NCI-H82 (cell line): ENCODE measurements at regions not wholly inside any gene's neighbourhood (a gene's known extent, or its start where the extent isn't known, plus 50 kb on each side); places are given as distances from the start of the nearest gene placed in this dataset.

Experiments used
- DNase-seq: peaks from one replicate; lab custom pipeline; 2025; lab: John Stamatoyannopoulos, UW

DNA sequence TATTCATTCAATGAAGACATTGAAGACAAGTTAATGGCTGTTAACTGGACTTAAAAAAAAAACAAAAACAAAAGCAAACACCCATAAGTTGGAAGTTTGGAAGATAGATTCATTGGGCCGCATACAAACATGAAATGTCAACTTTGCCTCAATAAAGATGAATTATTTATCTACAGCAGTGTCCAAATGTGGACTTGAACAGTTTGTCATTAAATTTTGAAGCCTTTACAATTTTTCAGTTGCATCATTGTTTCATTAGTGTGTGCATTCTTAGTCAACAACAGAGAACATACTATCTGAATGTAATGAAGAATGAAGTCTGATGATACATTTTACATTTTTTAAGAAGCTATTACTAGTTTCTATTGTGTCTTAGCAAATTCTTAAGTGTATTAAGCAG is 152.1 kb downstream of the SLIT2 start:
- no peak for DNase-seq

DNA sequence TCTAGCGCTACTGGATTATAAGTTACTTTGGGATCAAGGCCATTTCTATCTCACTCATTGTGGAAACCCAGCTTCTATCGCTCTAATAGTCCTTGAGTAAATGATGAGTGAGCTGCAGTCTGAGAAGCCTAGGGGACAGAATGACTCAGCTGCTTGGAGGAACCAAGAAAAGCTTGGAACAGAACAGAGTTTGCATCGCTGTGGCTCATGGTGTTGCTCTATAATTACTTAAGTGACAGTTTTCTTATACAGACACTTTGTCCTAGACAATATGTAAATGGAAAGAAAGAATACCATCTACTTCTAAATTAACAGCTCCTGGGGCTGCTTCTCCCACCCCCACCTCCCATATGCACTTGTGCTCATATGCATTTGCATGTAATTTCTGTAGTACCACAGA is 156.9 kb downstream of the SLIT2 start:
- DNase-seq = no peak

DNA sequence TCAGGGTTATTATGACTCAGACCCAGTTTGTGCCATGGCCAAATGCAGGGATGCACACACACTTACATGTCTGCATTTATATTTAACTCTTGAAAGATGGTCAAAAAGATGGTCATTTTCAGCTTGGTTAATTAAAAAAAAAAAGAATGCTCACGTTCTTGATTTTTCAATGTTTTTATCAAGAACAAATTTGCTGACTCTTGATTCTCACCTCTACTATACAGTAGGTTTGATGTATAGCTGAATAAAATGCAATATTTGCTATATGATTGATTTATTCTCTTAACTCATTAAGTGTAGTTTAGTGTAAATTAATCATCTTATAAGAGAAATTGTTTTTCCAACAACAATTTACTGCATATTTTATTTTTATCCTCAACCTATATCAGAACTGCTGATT is 160.4 kb downstream of the SLIT2 start:
- no peak for DNase-seq

DNA sequence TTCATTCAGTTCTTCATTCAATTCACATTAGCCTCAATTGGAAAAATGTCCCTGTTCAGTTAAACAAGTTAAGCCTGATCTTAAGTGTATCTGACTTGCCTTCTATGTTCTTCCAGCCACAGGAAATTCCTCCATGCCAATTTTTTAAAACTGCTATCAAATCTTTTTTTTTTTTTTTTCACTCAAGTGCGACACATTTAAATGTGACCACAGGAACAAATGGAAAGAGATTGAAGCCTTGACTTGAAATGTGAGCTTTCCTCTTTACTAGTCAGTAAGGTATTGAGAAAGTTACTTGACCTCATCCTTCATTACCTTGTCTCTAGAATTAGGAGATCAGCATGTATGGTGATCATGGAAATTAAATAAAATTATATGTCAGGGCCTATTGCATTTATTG is 165.1 kb downstream of the SLIT2 start:
- no peak for DNase-seq

DNA sequence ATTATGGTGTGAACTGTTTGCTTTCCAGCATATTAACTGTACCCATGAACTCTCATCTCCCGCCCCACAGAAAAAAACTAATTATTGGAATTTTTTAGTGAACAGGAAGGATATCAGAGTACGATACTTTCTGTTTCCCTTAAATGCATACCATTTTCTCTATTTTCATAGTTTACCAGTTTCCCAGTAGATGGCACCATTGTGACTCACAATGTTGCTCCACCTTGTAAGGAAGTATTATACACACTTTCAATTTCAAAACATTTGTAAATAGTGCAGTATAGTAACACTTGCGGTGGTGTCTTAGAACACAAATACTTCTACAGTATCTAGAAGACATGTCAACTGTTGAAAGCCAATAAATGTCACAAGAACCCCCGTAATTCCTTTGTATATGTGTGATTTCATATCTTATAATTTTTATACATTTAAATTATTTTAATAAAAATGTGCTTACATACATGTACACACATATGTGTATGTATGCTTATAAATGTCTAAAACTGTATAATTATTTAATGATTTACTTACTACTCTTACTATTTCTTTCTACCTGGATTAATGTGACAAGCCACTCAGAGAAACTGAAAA is 167.3 kb downstream of the SLIT2 start:
- peak; percentile 52 for DNase-seq

DNA sequence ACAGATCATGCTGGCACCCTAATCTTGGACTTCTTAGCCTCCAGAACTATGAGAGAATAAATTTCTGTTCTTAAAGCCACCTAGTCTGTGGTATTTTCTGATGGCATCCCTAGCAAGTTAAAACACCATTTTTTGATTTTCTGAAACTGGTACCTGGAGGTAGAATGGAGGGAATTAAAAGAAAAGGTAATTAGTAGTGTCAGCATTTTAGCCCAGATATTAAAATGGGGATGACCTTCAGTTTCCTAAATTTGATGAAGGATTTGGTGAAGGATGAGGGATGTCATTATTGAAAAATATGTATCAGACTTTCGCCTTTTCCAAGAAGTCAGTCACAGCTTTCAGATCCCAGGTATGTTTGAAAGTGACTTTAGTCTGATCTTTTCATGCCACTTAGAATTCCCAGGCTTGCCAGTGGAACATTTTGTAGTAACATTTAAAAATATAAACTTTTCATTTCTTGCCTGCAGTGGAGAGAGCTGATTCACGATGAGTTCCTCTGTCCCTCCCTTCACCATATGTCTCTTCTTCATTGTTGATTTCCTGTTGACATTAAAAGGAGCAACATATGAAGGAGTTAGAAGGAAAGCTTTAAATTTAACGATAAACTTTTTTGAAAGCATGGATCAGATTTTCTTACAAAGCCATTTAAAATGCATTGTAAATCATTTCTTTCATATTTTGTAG is 169.4 kb downstream of the SLIT2 start:
- no peak for DNase-seq

DNA sequence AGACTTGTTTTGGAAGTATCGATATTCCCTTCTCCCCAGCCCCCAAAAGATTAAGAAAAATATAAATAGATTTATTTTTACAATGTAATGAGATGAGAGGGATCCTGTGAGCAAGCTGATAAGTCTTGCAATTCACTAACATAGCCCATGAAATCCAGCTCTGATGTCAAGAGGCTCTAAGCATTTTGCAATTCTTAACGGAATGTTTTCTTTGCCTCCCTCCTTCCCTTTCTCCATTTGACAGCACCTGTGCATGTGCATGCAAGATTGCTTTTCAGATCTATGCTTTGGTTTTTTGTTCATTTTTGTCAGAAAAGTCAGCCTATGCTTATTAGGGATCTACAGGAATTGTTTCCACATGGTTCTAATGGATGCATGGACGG is 169.9 kb downstream of the SLIT2 start:
- DNase-seq = no peak

DNA sequence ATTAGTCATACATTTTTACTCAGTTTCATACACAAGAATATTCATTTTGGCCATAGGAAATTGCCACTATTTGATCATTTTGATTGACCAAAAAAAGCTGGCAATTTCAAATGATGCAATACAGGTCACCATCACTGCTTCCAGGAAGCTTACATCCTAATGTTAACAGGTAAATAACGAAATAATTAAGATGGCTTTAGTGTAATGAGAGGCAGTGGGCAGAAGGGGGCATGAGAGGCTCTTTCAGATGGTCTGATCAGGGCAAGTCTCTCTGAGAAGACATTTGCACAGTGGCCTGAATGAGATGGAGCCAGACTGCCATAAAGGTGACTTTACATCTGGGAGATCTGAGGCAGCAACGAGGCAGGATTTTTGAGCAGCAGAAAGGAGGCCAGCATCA is 170.7 kb downstream of the SLIT2 start:
- DNase-seq = peak; percentile 84

DNA sequence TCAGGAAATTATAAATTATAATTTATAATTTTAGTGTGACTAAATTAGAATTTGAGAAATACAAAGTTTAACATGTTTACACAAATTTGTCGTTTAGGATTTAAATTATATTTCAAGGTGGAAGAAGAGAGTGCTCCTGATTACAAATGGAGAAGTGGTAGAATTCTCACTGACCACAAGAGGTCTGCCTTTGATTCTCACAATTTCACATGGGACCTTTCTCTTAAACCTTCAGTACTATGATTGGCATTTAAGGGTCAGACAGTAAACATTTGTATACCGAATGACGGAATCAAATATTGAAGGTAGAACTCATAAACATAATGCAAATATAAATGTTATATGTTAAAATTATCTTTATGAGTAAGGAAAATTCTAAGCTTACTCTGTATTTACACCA is 171.7 kb downstream of the SLIT2 start:
- DNase-seq = peak; percentile 7

DNA sequence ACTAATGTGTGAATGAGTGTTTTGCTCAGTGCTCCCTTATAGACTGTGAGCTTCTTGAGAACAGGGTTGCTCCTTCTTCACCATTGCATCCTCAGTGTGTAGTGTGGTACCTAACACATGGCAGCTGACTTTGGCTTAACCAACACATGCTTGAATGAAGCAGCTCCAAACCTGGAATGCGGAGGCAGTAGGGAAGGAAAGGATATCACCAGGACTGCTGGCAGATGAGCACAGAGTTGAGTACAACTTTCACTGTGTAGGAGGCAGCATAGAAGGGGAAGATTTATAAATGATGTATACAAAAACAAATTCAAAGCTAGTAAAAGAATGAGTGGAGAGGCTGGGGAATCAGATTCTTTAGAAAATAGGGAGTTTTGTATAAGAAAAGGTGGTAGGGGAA is 174.3 kb downstream of the SLIT2 start:
- DNase-seq = peak; percentile 6

DNA sequence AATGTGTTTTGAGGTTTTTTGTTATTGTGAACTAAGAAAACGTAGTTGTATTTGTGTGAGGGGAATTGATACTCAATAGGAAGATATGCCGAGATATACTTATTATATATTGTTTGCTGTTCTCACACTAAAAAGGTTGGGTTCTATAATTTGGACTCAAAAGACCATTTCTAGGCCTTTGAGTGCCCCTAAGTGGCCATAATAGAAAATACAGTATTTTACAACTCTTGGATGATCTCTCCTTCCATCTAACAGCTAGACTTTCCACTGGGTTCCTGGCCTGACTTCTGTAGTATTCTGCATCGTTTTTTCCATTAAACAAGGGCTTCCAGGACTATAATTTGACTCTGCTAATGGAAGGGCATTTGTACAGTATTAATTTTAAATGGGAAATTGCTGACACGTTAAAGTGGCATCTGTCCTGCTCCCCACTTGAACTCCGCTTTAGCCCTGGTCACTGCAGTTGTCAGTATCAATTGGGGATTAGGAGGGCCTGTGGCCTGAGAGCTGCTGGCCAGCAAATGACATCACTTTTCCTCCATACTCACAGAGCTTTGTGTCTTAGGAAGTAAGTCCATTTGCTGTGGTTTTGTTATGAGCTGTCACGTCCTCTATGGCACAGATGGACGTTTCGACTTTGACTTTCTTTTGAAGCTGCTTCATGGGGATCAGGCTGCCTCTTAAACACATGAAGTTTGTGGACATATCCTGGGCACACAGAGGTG is 176.9 kb downstream of the SLIT2 start:
- DNase-seq = no peak

DNA sequence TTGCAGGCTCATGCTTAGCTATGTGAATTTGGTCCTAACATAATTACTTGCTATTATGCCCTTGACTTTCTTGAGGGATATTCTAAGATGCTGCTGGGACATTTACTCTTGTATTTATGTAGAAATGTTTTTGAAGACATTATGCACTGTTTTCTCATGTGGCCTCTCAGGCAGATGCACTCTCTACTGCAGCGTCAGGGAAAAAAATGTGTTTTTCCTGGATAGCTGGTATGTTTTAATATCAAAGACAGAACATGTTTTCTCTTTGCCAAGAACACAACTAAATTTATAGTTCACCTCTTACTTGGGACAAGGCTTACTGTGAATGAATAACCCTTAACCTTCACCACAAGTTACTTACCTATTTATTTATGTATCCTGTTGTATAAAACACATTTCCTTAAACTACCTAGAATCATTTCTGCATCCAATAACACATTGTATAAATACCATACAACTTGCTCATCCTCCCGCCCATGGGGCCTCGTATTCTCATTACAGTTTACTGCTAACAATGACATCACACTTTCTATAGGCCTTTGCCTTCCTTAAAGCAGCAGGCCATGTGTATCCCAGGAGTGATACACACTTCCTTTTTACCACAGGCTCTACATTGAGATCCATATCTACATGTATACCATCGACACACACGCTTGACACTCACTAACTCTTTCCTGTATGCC is 178.7 kb downstream of the SLIT2 start:
- DNase-seq = no peak

DNA sequence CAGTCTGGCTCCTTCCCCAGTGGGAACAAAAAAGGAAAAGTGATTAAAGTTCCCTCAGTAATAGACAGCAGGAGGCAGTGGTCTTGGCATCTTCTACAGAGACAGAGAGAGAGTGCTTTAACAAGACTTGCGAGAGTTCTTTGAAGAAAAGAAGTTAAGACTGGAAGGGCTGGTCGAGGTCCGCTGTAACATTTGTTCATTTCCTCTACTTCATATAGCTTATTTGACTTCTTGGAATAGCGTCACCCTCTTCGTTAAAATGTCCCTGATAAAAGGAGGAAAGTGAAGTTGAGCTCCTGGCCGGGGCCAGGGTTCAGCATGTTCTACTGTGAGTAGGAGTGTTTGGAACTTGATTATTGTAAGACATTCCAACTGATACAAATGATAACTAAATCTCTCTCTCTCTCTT is 179.8 kb downstream of the SLIT2 start:
- peak; percentile 31 for DNase-seq

DNA sequence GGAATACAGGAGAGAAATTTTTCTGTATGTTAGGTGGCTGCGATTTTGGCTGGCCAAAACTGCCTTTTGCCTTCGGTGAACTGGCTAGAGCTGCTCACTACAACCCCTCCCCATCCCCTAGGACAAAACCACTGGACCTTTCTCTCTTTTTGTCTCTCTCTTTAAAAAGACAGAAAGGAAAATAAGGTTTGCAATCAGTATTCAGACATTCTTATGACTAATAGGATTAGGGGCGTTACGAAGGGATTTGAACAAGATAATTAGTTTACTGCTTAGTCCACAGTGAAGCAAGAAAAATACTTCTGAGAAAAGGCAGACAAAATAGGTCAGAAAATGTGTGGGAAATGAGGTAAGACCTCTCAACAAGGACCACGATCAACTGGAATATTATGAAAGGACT is 180.4 kb downstream of the SLIT2 start:
- peak; percentile 76 for DNase-seq

DNA sequence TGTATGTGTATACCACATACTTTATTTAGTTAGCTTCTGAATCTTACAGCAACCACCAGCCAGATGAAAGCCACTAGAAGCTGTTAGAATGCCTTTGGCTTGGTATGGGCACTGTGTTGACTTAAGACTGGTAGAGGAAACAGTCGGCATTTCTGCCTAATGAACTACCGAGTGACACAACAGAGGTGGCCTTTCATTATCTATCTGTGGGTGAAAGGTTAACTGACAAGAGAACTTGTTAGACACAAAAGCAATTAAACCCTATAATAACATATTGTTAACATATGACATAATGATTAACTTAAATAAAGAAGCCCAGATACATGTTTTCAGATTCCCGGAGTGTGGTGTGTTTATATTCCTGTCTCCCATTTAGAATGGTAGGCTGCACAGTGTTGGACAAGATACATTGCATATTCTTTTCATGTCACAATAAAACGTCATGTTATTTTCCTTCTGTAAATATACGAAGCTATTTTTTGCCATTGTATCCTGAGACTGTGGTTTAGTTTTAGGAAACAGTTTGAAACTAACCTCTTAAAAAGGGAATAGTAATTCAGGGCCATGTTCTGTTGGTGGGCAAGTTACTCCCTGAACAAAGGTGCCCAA is 181.5 kb downstream of the SLIT2 start:
- DNase-seq = peak; percentile 22

DNA sequence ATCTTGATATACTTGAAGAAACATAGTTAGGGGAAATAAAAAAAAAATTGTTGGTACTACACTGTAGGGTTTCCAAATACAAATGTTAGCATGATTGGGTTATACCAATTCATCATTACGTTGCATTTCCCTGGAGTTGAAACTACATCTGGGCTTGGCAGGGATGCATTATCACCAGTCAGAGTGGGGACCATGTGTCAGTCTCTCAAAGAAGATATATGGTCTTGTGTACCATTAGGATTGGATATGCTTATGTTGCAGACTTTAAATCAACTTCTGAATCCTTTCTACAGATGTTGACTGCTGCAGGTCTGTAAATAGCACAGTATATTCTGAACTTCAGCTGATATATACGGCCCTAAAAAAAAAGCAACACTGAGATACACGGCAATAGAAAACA is 188.5 kb downstream of the SLIT2 start:
- no peak for DNase-seq

DNA sequence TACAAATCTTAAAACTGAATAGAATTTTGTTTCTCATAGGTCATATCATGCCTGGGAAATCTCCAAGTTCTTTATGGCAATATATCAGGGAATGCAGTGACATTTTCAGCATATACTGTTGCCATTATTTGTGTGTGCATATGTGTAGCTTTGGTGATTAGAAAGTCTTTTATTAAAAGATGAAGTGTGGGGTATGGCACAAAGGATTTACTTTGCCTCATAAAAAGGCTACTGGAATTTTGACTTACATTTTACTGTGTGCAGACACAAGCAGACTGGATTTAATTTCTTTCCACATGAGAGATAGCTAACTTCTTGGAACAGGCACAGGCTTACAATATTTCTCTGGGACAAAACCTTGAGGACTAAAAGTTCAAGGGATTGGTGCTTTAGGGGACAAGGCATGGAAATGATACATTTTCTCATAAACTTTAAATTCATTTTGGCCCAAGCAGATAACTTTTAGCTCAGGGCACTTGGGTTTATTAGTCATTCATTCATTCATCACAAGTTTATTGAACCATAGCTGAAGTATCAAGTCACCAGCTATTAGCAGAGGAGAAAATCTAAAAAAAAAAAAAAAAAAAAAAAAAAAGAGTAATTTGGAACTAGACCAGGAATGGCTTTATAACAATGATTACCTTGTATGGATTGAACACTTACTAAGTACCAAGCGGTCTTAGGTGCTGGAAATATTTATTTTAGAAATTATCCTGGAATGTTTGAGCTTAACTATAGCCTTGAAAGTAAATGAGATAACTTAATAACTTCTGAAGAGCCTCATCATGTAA is 191.5 kb downstream of the SLIT2 start:
- DNase-seq = no peak

DNA sequence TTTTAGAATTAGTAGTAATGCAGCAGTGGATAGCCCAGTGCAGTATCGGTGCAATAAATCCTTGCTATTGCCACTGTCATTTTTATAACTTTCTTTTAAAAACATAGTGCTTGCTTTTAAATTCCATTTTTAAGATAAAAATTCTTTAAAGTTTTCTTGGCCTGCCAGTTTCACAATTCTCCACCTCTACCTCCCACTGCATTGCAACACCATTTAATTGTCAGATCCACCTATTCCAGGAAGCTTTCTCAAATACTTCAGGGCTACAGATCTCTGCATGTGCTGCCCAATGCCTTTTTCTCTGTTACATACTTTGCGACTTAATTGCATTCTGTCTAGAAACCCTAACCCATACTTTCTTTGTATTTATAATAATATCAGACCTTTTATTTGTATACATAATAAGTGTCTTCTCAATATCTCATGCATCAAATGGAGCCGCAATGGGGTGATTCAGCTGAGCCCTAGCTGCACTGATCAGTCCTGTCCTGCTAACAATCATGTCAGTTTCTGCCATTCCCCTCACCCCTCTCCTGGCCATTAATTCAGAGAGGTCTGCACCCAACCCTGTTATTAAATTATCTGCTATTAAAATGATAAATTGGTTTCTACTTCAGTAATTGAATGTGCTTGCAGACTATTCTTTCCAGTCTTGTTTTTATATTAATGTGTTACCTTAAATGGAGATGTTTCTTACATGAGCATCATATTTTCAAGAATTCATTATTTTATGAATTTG is 193.1 kb downstream of the SLIT2 start:
- no peak for DNase-seq

DNA sequence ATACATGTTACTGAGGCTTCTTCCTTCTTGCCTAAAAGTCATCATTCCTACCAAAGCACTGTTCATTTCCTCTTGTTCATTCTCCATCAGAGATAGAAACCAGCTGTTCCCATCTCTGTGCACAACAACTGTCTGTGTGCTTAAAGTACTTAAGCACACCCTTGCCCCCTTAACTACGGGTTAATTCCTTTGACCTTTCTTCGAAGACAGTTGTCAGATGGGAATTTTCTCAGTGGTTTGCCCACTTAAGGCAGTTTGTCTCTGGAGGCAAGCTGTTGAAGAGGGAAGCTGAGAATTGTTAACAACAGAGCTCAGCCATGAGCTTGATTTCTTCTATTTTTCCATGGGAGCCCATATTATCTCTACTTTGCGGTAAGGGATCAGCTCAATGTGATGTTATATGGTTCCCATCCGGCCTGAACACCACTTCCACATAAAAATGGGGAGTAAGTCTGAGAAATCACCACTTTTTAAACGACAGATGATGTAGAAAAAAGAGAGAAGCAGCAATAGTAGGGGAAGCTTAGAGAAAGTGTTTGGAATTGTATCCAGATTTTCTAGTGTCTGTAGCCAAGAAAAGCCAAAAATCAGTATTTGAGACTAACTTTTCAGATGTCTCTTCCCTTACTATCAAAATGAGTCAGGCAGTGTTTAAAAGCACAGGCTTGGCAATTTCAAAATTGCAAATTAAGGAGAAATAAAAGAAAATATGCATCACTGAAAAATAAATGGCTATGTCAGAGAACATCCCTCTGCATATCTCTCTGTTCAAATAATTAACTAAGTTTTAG is 194.4 kb downstream of the SLIT2 start:
- DNase-seq = peak; percentile 84

DNA sequence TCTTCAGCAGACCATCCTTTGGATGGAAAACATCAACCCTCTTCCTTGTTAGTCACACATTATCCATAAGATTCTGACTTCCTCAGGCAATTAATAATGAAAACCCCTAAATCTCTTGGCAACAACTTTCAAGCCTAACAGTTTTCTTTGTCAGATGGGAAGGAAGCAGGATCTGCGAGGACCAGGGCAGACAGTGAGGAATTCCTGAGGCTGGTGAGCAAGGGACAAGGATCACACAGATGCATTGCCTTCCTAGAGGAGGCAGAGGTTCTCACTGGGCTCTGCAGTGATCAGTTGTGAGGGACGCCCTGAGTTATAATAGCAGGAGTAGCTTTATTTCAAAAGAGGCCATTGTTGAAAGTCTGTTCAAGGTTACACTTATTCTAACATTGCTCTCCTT is 195.4 kb downstream of the SLIT2 start:
- no peak for DNase-seq
